H1 (cell line): ENCODE measurements at regions not wholly inside any gene's neighbourhood (a gene's known extent, or its start where the extent isn't known, plus 50 kb on each side); places are given as distances from the start of the nearest gene placed in this dataset.

ENCODE experiments used
- CTCF ChIA-PET: fragments of 300-600 bp; sonication (Branson Sonifier 250); formaldehyde crosslinking; loops from one replicate; lab custom pipeline; 2021; ENCODE audit not compliant: partially characterized antibody; lab: Charles Lee
- POLR2A ChIA-PET: fragments of 300-600 bp; sonication (Branson Sonifier 250); formaldehyde crosslinking; loops from one replicate; lab custom pipeline; 2021; ENCODE audit warnings: inconsistent platforms; ENCODE audit not compliant: partially characterized antibody; lab: Charles Lee
- DNase-seq, 2 experiments: peaks; one replicate each; pipeline versions ENCODE4 v3.0.0 to v3.0.0-alpha.2; 2010 to 2022; ENCODE audit warnings: low spot score in 2 of 2, low read depth in 1 of 2, mixed read lengths in 1 of 2
- FAIRE-seq: peaks from 2 replicates; lab custom pipeline; 2011; peaks lifted over from hg19 to GRCh38; lab: Jason Lieb, UNC
- H2AFZ ChIP-seq: 2 replicates; pipeline ENCODE4 v1.8.1; 2012; ENCODE audit warnings: low read length, inconsistent platforms
- H2AK5ac ChIP-seq: 2 replicates; pipeline ENCODE4 v1.6.1; 2013; ENCODE audit warnings: low read depth, low read length
- H2BK120ac ChIP-seq: replicated peaks from 2 replicates; pipeline ENCODE3; 2013; ENCODE audit warnings: low read depth, low read length, inconsistent platforms
- H2BK12ac ChIP-seq: 2 replicates; pipeline ENCODE4 v1.6.1; 2013; ENCODE audit warnings: low read depth, low read length
- H2BK15ac ChIP-seq: 2 replicates; pipeline ENCODE4 v1.6.1; 2013; ENCODE audit warnings: low read length
- H2BK20ac ChIP-seq: 2 replicates; pipeline ENCODE4 v1.6.1; 2013; ENCODE audit warnings: low read length
- H2BK5ac ChIP-seq: 2 replicates; pipeline ENCODE4 v1.6.1; 2013; ENCODE audit warnings: low read depth, low read length
- H3K14ac ChIP-seq: 2 replicates; pipeline ENCODE4 v1.6.1; 2013; ENCODE audit warnings: inconsistent platforms; ENCODE audit not compliant: insufficient read length
- H3K18ac ChIP-seq: 2 replicates; pipeline ENCODE4 v1.6.1; 2013; ENCODE audit warnings: low read length; ENCODE audit errors: extremely low read depth
- H3K23ac ChIP-seq: 2 replicates; pipeline ENCODE4 v1.6.1; 2013; ENCODE audit warnings: inconsistent platforms; ENCODE audit not compliant: insufficient read length
- H3K23me2 ChIP-seq: 2 replicates; pipeline ENCODE4 v1.6.1; 2013; ENCODE audit warnings: low read depth, low read length
- H3K27ac ChIP-seq: 2 replicates; pipeline ENCODE4 v1.6.1; 2011; ENCODE audit warnings: low read depth, low read length, inconsistent platforms
- H3K27me3 ChIP-seq, 4 experiments: replicated peaks in 1 of 4; 1 replicate in 1 of 4; 2 replicates in 3 of 4; pipeline versions ENCODE4 v1.6.1 to v1.8.1; 2011 to 2013; ENCODE audit warnings: low read length in 3 of 4, mild to moderate bottlenecking in 3 of 4, inconsistent platforms in 2 of 4, mixed read lengths in 2 of 4, moderate library complexity in 1 of 4; ENCODE audit not compliant: control insufficient read depth in 3 of 4, insufficient read depth in 3 of 4; ENCODE audit errors: extremely low read depth in 1 of 4
- H3K36me3 ChIP-seq, 4 experiments: 2 replicates each; pipeline versions ENCODE4 v1.6.1 to v1.8.1; 2011 to 2013; ENCODE audit warnings: mild to moderate bottlenecking in 4 of 4, low read length in 3 of 4, moderate library complexity in 2 of 4, control low read depth in 1 of 4, inconsistent platforms in 1 of 4; ENCODE audit not compliant: insufficient read depth in 4 of 4, control insufficient read depth in 2 of 4
- H3K4ac ChIP-seq: replicated peaks from 2 replicates; pipeline ENCODE3; 2013; ENCODE audit warnings: low read length, low read depth, mixed read lengths, inconsistent platforms; ENCODE audit not compliant: insufficient read length
- H3K4me1 ChIP-seq, 4 experiments: replicated peaks in 1 of 4; 1 replicate in 1 of 4; 2 replicates in 3 of 4; pipeline versions ENCODE4 v1.6.1 to v1.8.1; 2011 to 2013; ENCODE audit warnings: low read length in 3 of 4, inconsistent platforms in 2 of 4, mixed read lengths in 1 of 4; ENCODE audit not compliant: insufficient read depth in 4 of 4, control insufficient read depth in 3 of 4
- H3K4me2 ChIP-seq, 2 experiments: 2 replicates each; pipeline versions ENCODE4 v1.6.1 to v1.8.1; 2011 to 2013; ENCODE audit warnings: low read depth in 2 of 2, low read length in 2 of 2, control low read depth in 1 of 2, inconsistent platforms in 1 of 2, mild to moderate bottlenecking in 1 of 2; ENCODE audit not compliant: insufficient read depth in 1 of 2
- H3K4me3 ChIP-seq, 4 experiments: fragments of 200-600, 300-600 bp in 1 of 4; sonication (generic), shearing (Covaris generic), sonication (Bioruptor Twin) in 1 of 4; 2 replicates each; pipeline versions ENCODE4 v1.5.1 to v1.8.1; 2011 to 2016; ENCODE audit warnings: low read length in 4 of 4, low read depth in 3 of 4, control low read depth in 2 of 4, inconsistent platforms in 2 of 4, mild to moderate bottlenecking in 2 of 4, mixed read lengths in 1 of 4, moderate library complexity in 1 of 4; ENCODE audit not compliant: insufficient read depth in 2 of 4; ENCODE audit errors: extremely low read depth in 1 of 4
- H3K56ac ChIP-seq: replicated peaks from 2 replicates; pipeline ENCODE3; 2013; ENCODE audit warnings: low read depth, mild to moderate bottlenecking, mixed read lengths, low read length, inconsistent platforms; ENCODE audit not compliant: insufficient read length
- H3K79me1 ChIP-seq: 2 replicates; pipeline ENCODE4 v1.6.1; 2013; ENCODE audit warnings: low read depth, low read length, control low read depth
- H3K79me2 ChIP-seq, 2 experiments: 2 replicates each; pipeline versions ENCODE4 v1.6.1 to v1.8.1; 2012 to 2013; ENCODE audit warnings: low read length in 2 of 2, mild to moderate bottlenecking in 2 of 2, inconsistent platforms in 1 of 2; ENCODE audit not compliant: insufficient read depth in 2 of 2, control insufficient read depth in 1 of 2
- H3K9ac ChIP-seq, 4 experiments: replicated peaks in 1 of 4; 1 replicate in 1 of 4; 2 replicates in 3 of 4; pipeline versions ENCODE4 v1.6.1 to v1.8.1; 2011 to 2013; ENCODE audit warnings: low read depth in 3 of 4, low read length in 3 of 4, control low read depth in 2 of 4, mild to moderate bottlenecking in 2 of 4, moderate library complexity in 2 of 4, inconsistent platforms in 1 of 4; ENCODE audit errors: extremely low read depth in 1 of 4
- H3K9me3 ChIP-seq, 2 experiments: 2 replicates each; pipeline versions ENCODE4 v1.6.1 to v1.8.1; 2012 to 2013; ENCODE audit warnings: mild to moderate bottlenecking in 2 of 2, moderate library complexity in 2 of 2, control low read depth in 1 of 2, inconsistent platforms in 1 of 2, low read depth in 1 of 2, low read length in 1 of 2, mixed read lengths in 1 of 2; ENCODE audit not compliant: insufficient read depth in 2 of 2
- H4K20me1 ChIP-seq, 2 experiments: replicated peaks in 1 of 2; 2 replicates each; pipeline versions ENCODE3 to v1.8.1; 2011 to 2013; ENCODE audit warnings: inconsistent platforms in 2 of 2, low read length in 2 of 2, mild to moderate bottlenecking in 1 of 2; ENCODE audit not compliant: insufficient read depth in 2 of 2, control insufficient read depth in 1 of 2
- H4K5ac ChIP-seq: 2 replicates; pipeline ENCODE4 v1.6.1; 2013; ENCODE audit warnings: low read length, low read depth, mixed read lengths, inconsistent platforms; ENCODE audit not compliant: insufficient read length
- H4K8ac ChIP-seq: 2 replicates; pipeline ENCODE4 v1.8.0; 2013; ENCODE audit warnings: mild to moderate bottlenecking, moderate library complexity, low read length, inconsistent platforms; ENCODE audit not compliant: insufficient read depth; ENCODE audit errors: extremely low read depth
- H4K91ac ChIP-seq: replicated peaks from 2 replicates; pipeline ENCODE3; 2013; ENCODE audit warnings: low read length, mixed read lengths, inconsistent platforms; ENCODE audit not compliant: insufficient read length
- EGR1 ChIP-seq: IDR thresholded peaks from 2 replicates; pipeline ENCODE4 v1.6.1; 2011; ENCODE audit warnings: low read depth, low read length, borderline replicate concordance
- TF ChIP-seq, protein P1 (sequence below): fragments of 300-600 bp; sonication (generic); IDR thresholded peaks from 2 replicates; pipeline ENCODE4 v1.7.1; 2012; ENCODE audit warnings: low read length, moderate library complexity, mild to moderate bottlenecking, inconsistent platforms; ENCODE audit not compliant: insufficient replicate concordance

- Histone ChIP-seq H3K4me2 (no peak overlapping the region), H4K8ac (no peak overlapping the region), H3K9me3 (no peaks in the 10 kb centered on the region), H3K4me3 (no peak overlapping the region), H2AK5ac (no peak overlapping the region), H2BK5ac (no peak overlapping the region), H2BK20ac (no peak overlapping the region), H2BK12ac (no peak overlapping the region), H3K18ac (no peak overlapping the region), H3K56ac (no peak overlapping the region), H3K27ac (no peak overlapping the region), H4K5ac (no peak overlapping the region), H3K79me2 (no peaks in the 10 kb centered on the region), H3K4me1 (no peaks in the 10 kb centered on the region), H3K14ac (no peak overlapping the region), H2BK15ac (no peak overlapping the region), H3K36me3 (no peaks in the 10 kb centered on the region; a peak in 1 of 8 replicates), H2AFZ (no peak overlapping the region), H4K20me1 (no peaks in the 10 kb centered on the region), H3K9ac (no peak overlapping the region), H2BK120ac (no peak overlapping the region), H3K79me1 (no peaks in the 10 kb centered on the region), H3K23me2 (no peaks in the 10 kb centered on the region), H4K91ac (no peak overlapping the region), H3K4ac (no peak overlapping the region), H3K27me3 (no peaks in the 10 kb centered on the region), H3K23ac (no peak overlapping the region)
- FAIRE-seq, result no peak
- DNase-seq, result no peak
- ChIA-PET CTCF (interaction anchor here (0.5 to 2.5 kb wide), 7 partner anchors 12 to 805 kb away, joined by 3 to 15 read pairs (median 4); no protein-coding TSS in a partner anchor), POLR2A (no interaction called here)
- TF ChIP-seq, protein P1, sequence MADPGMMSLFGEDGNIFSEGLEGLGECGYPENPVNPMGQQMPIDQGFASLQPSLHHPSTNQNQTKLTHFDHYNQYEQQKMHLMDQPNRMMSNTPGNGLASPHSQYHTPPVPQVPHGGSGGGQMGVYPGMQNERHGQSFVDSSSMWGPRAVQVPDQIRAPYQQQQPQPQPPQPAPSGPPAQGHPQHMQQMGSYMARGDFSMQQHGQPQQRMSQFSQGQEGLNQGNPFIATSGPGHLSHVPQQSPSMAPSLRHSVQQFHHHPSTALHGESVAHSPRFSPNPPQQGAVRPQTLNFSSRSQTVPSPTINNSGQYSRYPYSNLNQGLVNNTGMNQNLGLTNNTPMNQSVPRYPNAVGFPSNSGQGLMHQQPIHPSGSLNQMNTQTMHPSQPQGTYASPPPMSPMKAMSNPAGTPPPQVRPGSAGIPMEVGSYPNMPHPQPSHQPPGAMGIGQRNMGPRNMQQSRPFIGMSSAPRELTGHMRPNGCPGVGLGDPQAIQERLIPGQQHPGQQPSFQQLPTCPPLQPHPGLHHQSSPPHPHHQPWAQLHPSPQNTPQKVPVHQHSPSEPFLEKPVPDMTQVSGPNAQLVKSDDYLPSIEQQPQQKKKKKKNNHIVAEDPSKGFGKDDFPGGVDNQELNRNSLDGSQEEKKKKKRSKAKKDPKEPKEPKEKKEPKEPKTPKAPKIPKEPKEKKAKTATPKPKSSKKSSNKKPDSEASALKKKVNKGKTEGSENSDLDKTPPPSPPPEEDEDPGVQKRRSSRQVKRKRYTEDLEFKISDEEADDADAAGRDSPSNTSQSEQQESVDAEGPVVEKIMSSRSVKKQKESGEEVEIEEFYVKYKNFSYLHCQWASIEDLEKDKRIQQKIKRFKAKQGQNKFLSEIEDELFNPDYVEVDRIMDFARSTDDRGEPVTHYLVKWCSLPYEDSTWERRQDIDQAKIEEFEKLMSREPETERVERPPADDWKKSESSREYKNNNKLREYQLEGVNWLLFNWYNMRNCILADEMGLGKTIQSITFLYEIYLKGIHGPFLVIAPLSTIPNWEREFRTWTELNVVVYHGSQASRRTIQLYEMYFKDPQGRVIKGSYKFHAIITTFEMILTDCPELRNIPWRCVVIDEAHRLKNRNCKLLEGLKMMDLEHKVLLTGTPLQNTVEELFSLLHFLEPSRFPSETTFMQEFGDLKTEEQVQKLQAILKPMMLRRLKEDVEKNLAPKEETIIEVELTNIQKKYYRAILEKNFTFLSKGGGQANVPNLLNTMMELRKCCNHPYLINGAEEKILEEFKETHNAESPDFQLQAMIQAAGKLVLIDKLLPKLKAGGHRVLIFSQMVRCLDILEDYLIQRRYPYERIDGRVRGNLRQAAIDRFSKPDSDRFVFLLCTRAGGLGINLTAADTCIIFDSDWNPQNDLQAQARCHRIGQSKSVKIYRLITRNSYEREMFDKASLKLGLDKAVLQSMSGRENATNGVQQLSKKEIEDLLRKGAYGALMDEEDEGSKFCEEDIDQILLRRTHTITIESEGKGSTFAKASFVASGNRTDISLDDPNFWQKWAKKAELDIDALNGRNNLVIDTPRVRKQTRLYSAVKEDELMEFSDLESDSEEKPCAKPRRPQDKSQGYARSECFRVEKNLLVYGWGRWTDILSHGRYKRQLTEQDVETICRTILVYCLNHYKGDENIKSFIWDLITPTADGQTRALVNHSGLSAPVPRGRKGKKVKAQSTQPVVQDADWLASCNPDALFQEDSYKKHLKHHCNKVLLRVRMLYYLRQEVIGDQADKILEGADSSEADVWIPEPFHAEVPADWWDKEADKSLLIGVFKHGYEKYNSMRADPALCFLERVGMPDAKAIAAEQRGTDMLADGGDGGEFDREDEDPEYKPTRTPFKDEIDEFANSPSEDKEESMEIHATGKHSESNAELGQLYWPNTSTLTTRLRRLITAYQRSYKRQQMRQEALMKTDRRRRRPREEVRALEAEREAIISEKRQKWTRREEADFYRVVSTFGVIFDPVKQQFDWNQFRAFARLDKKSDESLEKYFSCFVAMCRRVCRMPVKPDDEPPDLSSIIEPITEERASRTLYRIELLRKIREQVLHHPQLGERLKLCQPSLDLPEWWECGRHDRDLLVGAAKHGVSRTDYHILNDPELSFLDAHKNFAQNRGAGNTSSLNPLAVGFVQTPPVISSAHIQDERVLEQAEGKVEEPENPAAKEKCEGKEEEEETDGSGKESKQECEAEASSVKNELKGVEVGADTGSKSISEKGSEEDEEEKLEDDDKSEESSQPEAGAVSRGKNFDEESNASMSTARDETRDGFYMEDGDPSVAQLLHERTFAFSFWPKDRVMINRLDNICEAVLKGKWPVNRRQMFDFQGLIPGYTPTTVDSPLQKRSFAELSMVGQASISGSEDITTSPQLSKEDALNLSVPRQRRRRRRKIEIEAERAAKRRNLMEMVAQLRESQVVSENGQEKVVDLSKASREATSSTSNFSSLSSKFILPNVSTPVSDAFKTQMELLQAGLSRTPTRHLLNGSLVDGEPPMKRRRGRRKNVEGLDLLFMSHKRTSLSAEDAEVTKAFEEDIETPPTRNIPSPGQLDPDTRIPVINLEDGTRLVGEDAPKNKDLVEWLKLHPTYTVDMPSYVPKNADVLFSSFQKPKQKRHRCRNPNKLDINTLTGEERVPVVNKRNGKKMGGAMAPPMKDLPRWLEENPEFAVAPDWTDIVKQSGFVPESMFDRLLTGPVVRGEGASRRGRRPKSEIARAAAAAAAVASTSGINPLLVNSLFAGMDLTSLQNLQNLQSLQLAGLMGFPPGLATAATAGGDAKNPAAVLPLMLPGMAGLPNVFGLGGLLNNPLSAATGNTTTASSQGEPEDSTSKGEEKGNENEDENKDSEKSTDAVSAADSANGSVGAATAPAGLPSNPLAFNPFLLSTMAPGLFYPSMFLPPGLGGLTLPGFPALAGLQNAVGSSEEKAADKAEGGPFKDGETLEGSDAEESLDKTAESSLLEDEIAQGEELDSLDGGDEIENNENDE, result no peak
- TF ChIP-seq EGR1, result no peak
Measured at GRCh38 chr2:163133602-163134001, 295.0 kb upstream of the KCNH7 start.
